IMR-90 (cell line): ENCODE measurements at regions not wholly inside any gene's neighbourhood (a gene's known extent, or its start where the extent isn't known, plus 50 kb on each side); places are given as distances from the start of the nearest gene placed in this dataset.

Source experiments
- ATAC-seq: fragments of 200-7000 bp; cut with Tn5 transposase; 2 replicates; pipeline ENCODE4 v1.9.1; 2020; ENCODE audit warnings: low read depth, mild to moderate bottlenecking, moderate library complexity
- BruUV-seq: library from RNA; stranded (reverse); fragments of 400-500 nt; replicated peaks from 2 replicates; lab custom pipeline; 2021; lab: Mats Ljungman, UMichigan
- CTCF ChIA-PET: fragments of 300-600 bp; formaldehyde crosslinking; extraction: SDS; loops from one replicate; lab custom pipeline; 2021; ENCODE audit warnings: antibody characterized with exemption; lab: Yijun Ruan, JAX
- POLR2A ChIA-PET: fragments of 300-600 bp; sonication (Branson Sonifier 250); formaldehyde crosslinking; loops from one replicate; lab custom pipeline; 2022; ENCODE audit warnings: antibody characterized with exemption; ENCODE audit not compliant: unreplicated experiment; lab: Charles Lee
- DNase-seq: peaks from one replicate; pipeline ENCODE4 v3.0.0; 2013
- H2AFZ ChIP-seq: replicated peaks from 2 replicates; pipeline ENCODE3; 2013; ENCODE audit warnings: low read length, mild to moderate bottlenecking; ENCODE audit not compliant: poor library complexity
- H2AK5ac ChIP-seq: 2 replicates; pipeline ENCODE4 v1.6.1; 2013; ENCODE audit warnings: low read depth, low read length, inconsistent platforms
- H2AK9ac ChIP-seq: replicated peaks from 2 replicates; pipeline ENCODE3; 2013; ENCODE audit warnings: mild to moderate bottlenecking, low read depth, low read length, moderate library complexity; ENCODE audit not compliant: poor library complexity
- H2BK120ac ChIP-seq: 2 replicates; pipeline ENCODE4 v1.6.1; 2013; ENCODE audit warnings: low read depth, low read length, inconsistent platforms
- H2BK15ac ChIP-seq: 3 replicates; pipeline ENCODE4 v1.6.1; 2013; ENCODE audit warnings: low read depth, low read length, inconsistent platforms
- H2BK20ac ChIP-seq: 2 replicates; pipeline ENCODE4 v1.6.1; 2013; ENCODE audit warnings: low read depth, mild to moderate bottlenecking, inconsistent platforms, low read length, moderate library complexity
- H2BK5ac ChIP-seq: 2 replicates; pipeline ENCODE4 v1.6.1; 2013; ENCODE audit warnings: mild to moderate bottlenecking, low read depth, low read length, inconsistent platforms; ENCODE audit not compliant: poor library complexity, severe bottlenecking
- H3K14ac ChIP-seq: replicated peaks from 2 replicates; pipeline ENCODE4 v1.6.1; 2013; ENCODE audit warnings: low read depth, low read length, inconsistent platforms
- H3K18ac ChIP-seq: 2 replicates; pipeline ENCODE4 v1.6.1; 2013; ENCODE audit warnings: low read depth, low read length, control low read depth
- H3K23ac ChIP-seq: 2 replicates; pipeline ENCODE4 v1.6.1; 2013; ENCODE audit warnings: low read depth, low read length, inconsistent platforms
- H3K27ac ChIP-seq: 2 replicates; pipeline ENCODE4 v1.5.1; 2013; ENCODE audit warnings: mild to moderate bottlenecking, control low read depth, low read length; ENCODE audit not compliant: insufficient read depth
- H3K27me3 ChIP-seq: 2 replicates; pipeline ENCODE4 v1.6.1; 2013; ENCODE audit warnings: low read length; ENCODE audit not compliant: control insufficient read depth, insufficient read depth
- H3K36me3 ChIP-seq: 2 replicates; pipeline ENCODE4 v1.6.1; 2013; ENCODE audit warnings: low read length, mixed read lengths; ENCODE audit not compliant: control insufficient read depth, insufficient read depth
- H3K4ac ChIP-seq: 2 replicates; pipeline ENCODE4 v1.6.1; 2013; ENCODE audit warnings: low read depth, low read length, inconsistent platforms
- H3K4me1 ChIP-seq: 2 replicates; pipeline ENCODE4 v1.6.1; 2013; ENCODE audit warnings: low read length, mixed read lengths; ENCODE audit not compliant: control insufficient read depth, insufficient read depth
- H3K4me2 ChIP-seq: 2 replicates; pipeline ENCODE4 v1.6.1; 2013; ENCODE audit warnings: low read depth, mild to moderate bottlenecking, control low read depth, low read length, moderate library complexity
- H3K4me3 ChIP-seq: 2 replicates; pipeline ENCODE4 v1.5.1; 2013; ENCODE audit warnings: low read depth, mild to moderate bottlenecking, control low read depth, low read length, moderate library complexity; ENCODE audit not compliant: insufficient read depth
- H3K56ac ChIP-seq: 2 replicates; pipeline ENCODE4 v1.6.1; 2013; ENCODE audit warnings: low read length, inconsistent platforms; ENCODE audit not compliant: insufficient read depth; ENCODE audit errors: extremely low read depth
- H3K79me1 ChIP-seq, 2 experiments: 2 replicates each; pipeline ENCODE4 v1.6.1; 2013; ENCODE audit warnings: low read length in 2 of 2, inconsistent platforms in 1 of 2, low read depth in 1 of 2
- H3K9ac ChIP-seq: 2 replicates; pipeline ENCODE4 v1.6.1; 2013; ENCODE audit warnings: low read depth, low read length, control low read depth
- H3K9me1 ChIP-seq: 2 replicates; pipeline ENCODE4 v1.6.1; 2013; ENCODE audit warnings: low read length, inconsistent platforms; ENCODE audit not compliant: insufficient read depth
- H3K9me3 ChIP-seq: 2 replicates; pipeline ENCODE4 v1.6.1; 2013; ENCODE audit warnings: low read length; ENCODE audit not compliant: control insufficient read depth, insufficient read depth
- H4K20me1 ChIP-seq: 2 replicates; pipeline ENCODE4 v1.6.1; 2013; ENCODE audit warnings: low read length, inconsistent platforms; ENCODE audit not compliant: insufficient read depth
- H4K5ac ChIP-seq: 2 replicates; pipeline ENCODE4 v1.6.1; 2013; ENCODE audit warnings: mild to moderate bottlenecking, low read depth, low read length, control low read depth
- H4K8ac ChIP-seq, 2 experiments: 2 replicates each; pipeline ENCODE4 v1.6.1; 2013; ENCODE audit warnings: low read depth in 2 of 2, low read length in 2 of 2, control low read depth in 1 of 2, inconsistent platforms in 1 of 2
- H4K91ac ChIP-seq: 2 replicates; pipeline ENCODE4 v1.6.1; 2013; ENCODE audit warnings: low read depth, low read length, inconsistent platforms; ENCODE audit not compliant: insufficient read depth
- CEBPB ChIP-seq: IDR thresholded peaks from 2 replicates; pipeline ENCODE4 v1.6.1; 2012; ENCODE audit warnings: low read depth, low read length, improper control_type of control experiment
- FOS ChIP-seq: fragments of 150-350 bp; IDR thresholded peaks from 2 replicates; pipeline ENCODE4 v1.6.1; 2016; ENCODE audit warnings: low read depth, low read length
- MAZ ChIP-seq: IDR thresholded peaks from 2 replicates; pipeline ENCODE4 v1.6.1; 2012; ENCODE audit warnings: low read depth, mild to moderate bottlenecking, low read length, improper control_type of control experiment, moderate library complexity, borderline replicate concordance
- POLR2A ChIP-seq: IDR thresholded peaks from 2 replicates; pipeline ENCODE4 v1.6.1; 2012; ENCODE audit warnings: mild to moderate bottlenecking, low read depth, low read length
- WGBS, 2 experiments: methylation state at CpG; one replicate each; pipeline versions ENCODE4 v1.1.5 to v1.1.7; 2013; ENCODE audit warnings: missing lambda C conversion rate in 2 of 2; ENCODE audit not compliant: insufficient read length in 1 of 2; ENCODE audit errors: extremely low coverage in 2 of 2; 5-methylcytosine and 5-hydroxymethylcytosine counted together
- dilution Hi-C: fragments of 300-500 bp; cut with HindIII; formaldehyde crosslinking; loops from one replicate; pipeline ENCODE4 v1.14.3; 2018; ENCODE audit warnings: low sequenced_read_pairs; ENCODE audit not compliant: unreplicated experiment
- in situ Hi-C: fragments of 300-500 bp; cut with MboI; formaldehyde crosslinking; loops from 3 replicates; pipeline ENCODE4 v1.14.3; 2019; ENCODE audit warnings: low sequenced_read_pairs, inconsistent platforms, mixed read lengths
- intact Hi-C: fragments of 100-400 bp; cut with micrococcal nuclease; formaldehyde crosslinking; loops from 2 replicates; pipeline ENCODE4 v1.10.0; 2022
- TF ChIP-seq, protein P1 (sequence below): fragments of 150-350 bp; IDR thresholded peaks from 2 replicates; pipeline ENCODE4 v1.6.1; 2016; ENCODE audit warnings: low read depth, mild to moderate bottlenecking, low read length, moderate library complexity, borderline replicate concordance

DNA sequence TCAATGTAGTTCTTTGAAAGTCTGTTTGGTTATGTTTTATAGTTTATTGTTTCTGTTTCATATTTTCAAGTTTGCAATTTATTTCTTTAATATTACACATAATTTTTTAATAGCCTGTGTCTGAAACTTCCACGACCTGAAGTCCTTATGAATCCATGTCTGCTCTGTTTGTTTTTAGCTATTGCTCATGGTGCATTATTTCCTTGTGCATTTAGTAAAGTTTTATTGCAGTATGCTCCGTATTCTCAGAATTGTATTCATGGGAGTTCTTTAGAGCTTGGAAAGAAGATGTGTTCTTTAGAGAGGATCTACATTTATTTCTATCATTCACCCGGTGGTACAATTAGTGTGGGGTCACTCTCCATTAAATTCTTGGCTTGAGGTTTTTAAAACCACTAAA, 133.2 kb upstream of the NFIB start:
- dilution Hi-C loops (loop anchor here (25.0 kb wide), 1 partner anchor 1010 kb away; no protein-coding TSS in a partner anchor), in situ Hi-C loops (loop anchor here (25.0 kb wide), 1 partner anchor 1410 kb away; no protein-coding TSS in a partner anchor), intact Hi-C loops (no loop called here)
- no peak overlapping the region for H4K5ac ChIP-seq
- no peaks in the 10 kb centered on the region for H3K9me1 ChIP-seq
- ChIA-PET CTCF (no interaction called here), POLR2A (no interaction called here)
- TF ChIP-seq FOS (no peak), POLR2A (no peak), CEBPB (no peak), MAZ (no peak)
- TF ChIP-seq, protein P1, sequence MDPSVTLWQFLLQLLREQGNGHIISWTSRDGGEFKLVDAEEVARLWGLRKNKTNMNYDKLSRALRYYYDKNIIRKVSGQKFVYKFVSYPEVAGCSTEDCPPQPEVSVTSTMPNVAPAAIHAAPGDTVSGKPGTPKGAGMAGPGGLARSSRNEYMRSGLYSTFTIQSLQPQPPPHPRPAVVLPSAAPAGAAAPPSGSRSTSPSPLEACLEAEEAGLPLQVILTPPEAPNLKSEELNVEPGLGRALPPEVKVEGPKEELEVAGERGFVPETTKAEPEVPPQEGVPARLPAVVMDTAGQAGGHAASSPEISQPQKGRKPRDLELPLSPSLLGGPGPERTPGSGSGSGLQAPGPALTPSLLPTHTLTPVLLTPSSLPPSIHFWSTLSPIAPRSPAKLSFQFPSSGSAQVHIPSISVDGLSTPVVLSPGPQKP, result no peak
- DNase-seq (no peak), ATAC-seq (no peak)
- no peaks in the 10 kb centered on the region for H3K79me1 ChIP-seq
- no peak overlapping the region for H3K9ac ChIP-seq
- no peak overlapping the region for H3K23ac ChIP-seq
- H2AK9ac ChIP-seq, result no peak overlapping the region
- no peak overlapping the region for H3K4me2 ChIP-seq
- H3K4ac ChIP-seq, result no peak overlapping the region
- H2AFZ ChIP-seq, result no peak overlapping the region
- no peaks in the 10 kb centered on the region for H3K4me1 ChIP-seq
- 0 out of 2 replicates have a peak, but pooled peaks cover 1% of the 10 kb centered on the region for H3K27me3 ChIP-seq
- no peak overlapping the region for H2BK20ac ChIP-seq
- no peak overlapping the region for H3K18ac ChIP-seq
- WGBS, 2 experiments, result no CpG with 5 or more reads among the region's 3 CpGs
- H3K4me3 ChIP-seq, result no peak overlapping the region
- H3K27ac ChIP-seq, result no peak overlapping the region
- no peaks in the 10 kb centered on the region for H4K20me1 ChIP-seq
- BruUV-seq, result no TSS peak
- no peak overlapping the region for H3K56ac ChIP-seq
- H3K9me3 ChIP-seq, result no peaks in the 10 kb centered on the region
- no peak overlapping the region for H4K91ac ChIP-seq
- no peak overlapping the region for H3K14ac ChIP-seq
- no peak overlapping the region for H2AK5ac ChIP-seq
- H4K8ac ChIP-seq, result no peak overlapping the region
- H3K36me3 ChIP-seq, result no peaks in the 10 kb centered on the region
- H2BK120ac ChIP-seq, result no peak overlapping the region
- H2BK5ac ChIP-seq, result no peak overlapping the region
- no peak overlapping the region for H2BK15ac ChIP-seq
